WERI-Rb-1 (cell line): ENCODE measurements at regions not wholly inside any gene's neighbourhood (a gene's known extent, or its start where the extent isn't known, plus 50 kb on each side); places are given as distances from the start of the nearest gene placed in this dataset.

ENCODE experiments used
- DNase-seq: peaks from one replicate; pipeline ENCODE4 v3.0.0-alpha.2; 2020
- H3K27ac ChIP-seq: fragments of 250-450 bp; sonication (Bioruptor Pico); 2 replicates; pipeline ENCODE4 v1.5.1; 2020; ENCODE audit warnings: mild to moderate bottlenecking, moderate library complexity
- H3K27me3 ChIP-seq: fragments of 250-450 bp; sonication (Bioruptor Pico); 2 replicates; pipeline ENCODE4 v1.5.1; 2021; ENCODE audit warnings: mild to moderate bottlenecking, low read depth, moderate library complexity; ENCODE audit not compliant: insufficient read depth, severe bottlenecking
- H3K36me3 ChIP-seq: fragments of 250-450 bp; sonication (Bioruptor Pico); 2 replicates; pipeline ENCODE4 v1.5.1; 2020; ENCODE audit warnings: mild to moderate bottlenecking, moderate library complexity
- H3K4me3 ChIP-seq: 2 replicates; pipeline ENCODE4 v1.5.1; 2011; ENCODE audit warnings: low read depth, mild to moderate bottlenecking, control low read depth, low read length
- H3K9me3 ChIP-seq: fragments of 250-450 bp; sonication (Bioruptor Pico); 2 replicates; pipeline ENCODE4 v1.5.1; 2021; ENCODE audit warnings: mild to moderate bottlenecking, moderate library complexity; ENCODE audit not compliant: severe bottlenecking
- TF ChIP-seq, protein P1 (sequence below): IDR thresholded peaks from 2 replicates; pipeline ENCODE4 v1.5.1; 2011; ENCODE audit warnings: low read depth, mild to moderate bottlenecking, control low read depth, inconsistent platforms, low read length

DNA sequence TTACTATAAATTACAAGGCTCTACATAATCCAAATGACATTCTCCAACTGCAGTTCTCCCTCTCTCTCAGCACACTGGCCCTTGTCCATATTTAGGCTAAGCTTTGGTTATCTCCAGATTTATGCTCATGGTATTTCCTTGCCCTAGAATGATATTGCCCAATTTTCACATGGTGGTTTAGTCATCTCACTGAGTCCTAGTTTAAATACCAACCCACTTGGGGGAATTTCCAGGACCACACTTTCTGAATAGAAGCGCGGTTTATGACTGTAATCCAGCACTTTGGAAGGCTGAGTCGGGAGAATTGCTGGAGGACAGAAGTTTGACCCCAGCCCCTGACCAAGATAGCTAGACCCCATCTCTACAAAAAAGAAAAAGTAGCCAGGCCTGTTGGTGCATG, 280.1 kb upstream of the MON1B start:
- Histone ChIP-seq H3K9me3 (no peaks in the 10 kb centered on the region), H3K36me3 (no peaks in the 10 kb centered on the region), H3K4me3 (no peak overlapping the region), H3K27ac (no peak overlapping the region), H3K27me3 (peaks cover 2% of the 10 kb centered on the region)
- no peak for DNase-seq
- TF ChIP-seq, protein P1, sequence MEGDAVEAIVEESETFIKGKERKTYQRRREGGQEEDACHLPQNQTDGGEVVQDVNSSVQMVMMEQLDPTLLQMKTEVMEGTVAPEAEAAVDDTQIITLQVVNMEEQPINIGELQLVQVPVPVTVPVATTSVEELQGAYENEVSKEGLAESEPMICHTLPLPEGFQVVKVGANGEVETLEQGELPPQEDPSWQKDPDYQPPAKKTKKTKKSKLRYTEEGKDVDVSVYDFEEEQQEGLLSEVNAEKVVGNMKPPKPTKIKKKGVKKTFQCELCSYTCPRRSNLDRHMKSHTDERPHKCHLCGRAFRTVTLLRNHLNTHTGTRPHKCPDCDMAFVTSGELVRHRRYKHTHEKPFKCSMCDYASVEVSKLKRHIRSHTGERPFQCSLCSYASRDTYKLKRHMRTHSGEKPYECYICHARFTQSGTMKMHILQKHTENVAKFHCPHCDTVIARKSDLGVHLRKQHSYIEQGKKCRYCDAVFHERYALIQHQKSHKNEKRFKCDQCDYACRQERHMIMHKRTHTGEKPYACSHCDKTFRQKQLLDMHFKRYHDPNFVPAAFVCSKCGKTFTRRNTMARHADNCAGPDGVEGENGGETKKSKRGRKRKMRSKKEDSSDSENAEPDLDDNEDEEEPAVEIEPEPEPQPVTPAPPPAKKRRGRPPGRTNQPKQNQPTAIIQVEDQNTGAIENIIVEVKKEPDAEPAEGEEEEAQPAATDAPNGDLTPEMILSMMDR, result no peak

- DNase-seq, result no peak
- no peak overlapping the region for H3K4me3 ChIP-seq
- H3K9me3 ChIP-seq, result no peaks in the 10 kb centered on the region
- no peaks in the 10 kb centered on the region for H3K36me3 ChIP-seq
- no peak overlapping the region for H3K27ac ChIP-seq
- H3K27me3 ChIP-seq, result peaks cover 2% of the 10 kb centered on the region
- TF ChIP-seq, protein P1, result no peak
Observed at GRCh38 chr16:76913046-76913445, 277.9 kb upstream of the MON1B start.

- Histone ChIP-seq H3K27ac (no peak overlapping the region), H3K9me3 (no peaks in the 10 kb centered on the region), H3K27me3 (no peaks in the 10 kb centered on the region), H3K4me3 (no peak overlapping the region), H3K36me3 (no peaks in the 10 kb centered on the region)
- DNase-seq, result no peak
- TF ChIP-seq, protein P1, result no peak
Observed at GRCh38 chr16:76926042-76926441, 264.9 kb upstream of the MON1B start.

DNA sequence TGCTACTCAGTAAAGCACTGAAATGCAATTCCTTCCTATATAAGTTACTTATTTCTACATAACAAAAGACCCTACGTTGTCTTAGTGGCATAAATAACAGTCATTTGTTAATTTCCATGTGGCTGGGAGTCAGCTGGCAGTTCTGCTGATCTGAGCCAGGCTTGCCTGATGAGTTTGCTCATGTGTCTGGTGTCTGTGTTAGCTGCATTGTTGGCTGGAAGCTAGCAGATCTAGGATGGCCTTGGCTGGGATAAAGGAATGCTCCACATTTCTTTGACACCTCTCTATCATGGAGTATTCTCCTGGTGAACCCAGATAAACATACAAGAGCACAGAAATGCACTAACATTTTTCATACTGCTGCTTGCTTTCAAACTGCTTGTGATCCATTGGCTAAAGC, 264.4 kb upstream of the MON1B start:
- DNase-seq, result no peak
- TF ChIP-seq, protein P1, result no peak
- Histone ChIP-seq H3K9me3 (no peaks in the 10 kb centered on the region), H3K27me3 (no peaks in the 10 kb centered on the region), H3K36me3 (no peaks in the 10 kb centered on the region), H3K27ac (no peak overlapping the region), H3K4me3 (no peak overlapping the region)

GRCh38 chr16:76931186-76931585, 259.8 kb upstream of the MON1B start:
- Histone ChIP-seq H3K4me3 (no peak overlapping the region), H3K27ac (no peak overlapping the region), H3K9me3 (peaks cover 2% of the 10 kb centered on the region), H3K36me3 (no peaks in the 10 kb centered on the region), H3K27me3 (no peaks in the 10 kb centered on the region)
- TF ChIP-seq, protein P1, result no peak
- no peak for DNase-seq

DNA sequence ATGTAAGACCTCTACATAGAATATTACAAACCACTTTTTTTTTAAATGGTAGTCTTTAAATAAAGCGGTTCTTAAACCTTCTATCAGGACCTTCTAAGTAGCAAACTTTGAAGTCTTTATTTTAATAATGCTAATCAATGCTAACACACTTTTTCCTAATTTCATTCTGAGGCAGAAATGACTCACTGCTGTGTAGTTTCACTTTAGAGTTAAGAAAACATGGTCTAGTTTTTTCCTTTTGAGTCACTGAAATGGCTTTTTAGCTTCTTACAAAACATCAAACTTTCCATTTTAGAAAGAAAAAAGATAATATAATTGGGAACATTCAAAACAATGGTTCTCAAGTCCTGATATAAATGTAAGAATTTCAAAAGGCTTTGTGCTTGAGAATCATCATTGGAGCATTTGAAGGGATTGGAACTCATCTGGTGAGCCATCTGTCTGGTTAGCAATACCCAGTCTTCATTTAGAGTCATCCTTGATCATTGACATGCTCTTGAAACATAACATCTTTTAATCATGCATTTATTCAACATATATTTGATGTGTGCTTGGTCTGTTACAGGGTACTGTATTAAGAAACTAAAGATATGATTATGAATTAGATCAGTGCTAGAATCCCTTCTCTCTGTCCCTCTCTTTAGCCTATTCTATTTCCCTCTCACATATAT, 258.3 kb upstream of the MON1B start:
- Histone ChIP-seq H3K27ac (no peak overlapping the region), H3K27me3 (no peaks in the 10 kb centered on the region), H3K36me3 (no peaks in the 10 kb centered on the region), H3K4me3 (no peak overlapping the region), H3K9me3 (peaks cover 2% of the 10 kb centered on the region)
- DNase-seq, result no peak
- TF ChIP-seq, protein P1, result no peak
